B cell (primary cell): ENCODE measurements at regions not wholly inside any gene's neighbourhood (a gene's known extent, or its start where the extent isn't known, plus 50 kb on each side); places are given as distances from the start of the nearest gene placed in this dataset.

Source experiments
- ATAC-seq: fragments of 200-7000 bp; cut with Tn5 transposase; one replicate; pipeline ENCODE4 v1.10.0; 2021; ENCODE audit warnings: low read depth, mild to moderate bottlenecking, moderate number of reproducible peaks, moderate library complexity
- CTCF ChIA-PET: fragments of 350-600 bp; sonication (Branson Sonifier 250); formaldehyde crosslinking; loops from one replicate; lab custom pipeline; 2021; ENCODE audit warnings: antibody characterized with exemption, inconsistent platforms; lab: Charles Lee
- POLR2A ChIA-PET: fragments of 350-600 bp; sonication (Branson Sonifier 250); formaldehyde crosslinking; loops from one replicate; lab custom pipeline; 2021; ENCODE audit warnings: antibody characterized with exemption; lab: Charles Lee
- DNase-seq: peaks from one replicate; pipeline ENCODE4 v3.0.0; 2013
- H2AFZ ChIP-seq: 2 replicates; pipeline ENCODE4 v1.6.1; 2012; ENCODE audit warnings: mild to moderate bottlenecking, low read depth, low read length; ENCODE audit not compliant: insufficient read depth, poor library complexity, severe bottlenecking
- H3K27ac ChIP-seq, 2 donors: 1 replicate in 1 of 2; 2 replicates in 1 of 2; pipeline ENCODE4 v1.5.1; 2012 to 2013; ENCODE audit warnings: low read length in 2 of 2, mild to moderate bottlenecking in 2 of 2, moderate library complexity in 1 of 2
- H3K27me3 ChIP-seq, 4 experiments: fragments of 200-600 bp in 1 of 4; sonication (generic) in 1 of 4; replicated peaks in 1 of 4; 1 replicate in 2 of 4; 2 replicates in 2 of 4; pipeline versions ENCODE4 v1.6.1 to v1.7.0; 2013 to 2016; ENCODE audit warnings: low read length in 3 of 4, mild to moderate bottlenecking in 2 of 4, mixed read lengths in 1 of 4, moderate library complexity in 1 of 4; ENCODE audit not compliant: insufficient read depth in 4 of 4, control insufficient read depth in 3 of 4; ENCODE audit errors: control extremely low read depth in 1 of 4
- H3K36me3 ChIP-seq, 2 experiments: replicated peaks in 1 of 2; 1 replicate in 1 of 2; 2 replicates in 1 of 2; pipeline versions ENCODE4 v1.6.1 to v1.7.1; 2013; ENCODE audit warnings: low read length in 1 of 2; ENCODE audit not compliant: insufficient read depth in 2 of 2, control insufficient read depth in 1 of 2; ENCODE audit errors: control extremely low read depth in 1 of 2, extremely low read depth in 1 of 2
- H3K4me1 ChIP-seq, 2 donors: fragments of 200-600 bp in 1 of 2; sonication (generic) in 1 of 2; 1 replicate in 1 of 2; 2 replicates in 1 of 2; pipeline versions ENCODE4 v1.5.1 to v1.6.1; 2013 to 2017; ENCODE audit warnings: low read length in 2 of 2; ENCODE audit not compliant: control insufficient read depth in 2 of 2, insufficient read depth in 2 of 2
- H3K4me2 ChIP-seq: replicated peaks from 2 replicates; pipeline ENCODE3; 2012; ENCODE audit warnings: mild to moderate bottlenecking, low read depth, low read length; ENCODE audit not compliant: poor library complexity, severe bottlenecking
- H3K4me3 ChIP-seq, 5 experiments: fragments of 200-600 bp in 1 of 5; sonication (generic) in 1 of 5; 1 replicate in 3 of 5; 2 replicates in 2 of 5; pipeline versions ENCODE4 v1.5.1 to v1.7.0; 2011 to 2016; ENCODE audit warnings: low read length in 4 of 5, mild to moderate bottlenecking in 4 of 5, low read depth in 2 of 5, control low read depth in 1 of 5, moderate library complexity in 1 of 5; ENCODE audit not compliant: insufficient read depth in 1 of 5; ENCODE audit errors: control extremely low read depth in 1 of 5, extremely low read depth in 1 of 5
- H3K79me2 ChIP-seq: fragments of 200-600 bp; sonication (generic); one replicate; pipeline ENCODE4 v1.6.0; 2016; ENCODE audit warnings: low read length; ENCODE audit not compliant: control insufficient read depth, insufficient read depth
- H3K9ac ChIP-seq: fragments of 200-600 bp; sonication (generic); 2 replicates; pipeline ENCODE4 v1.6.1; 2017; ENCODE audit warnings: mild to moderate bottlenecking, low read length, moderate library complexity
- H3K9me3 ChIP-seq, 3 donors: one replicate each; pipeline versions ENCODE4 v1.6.1 to v1.7.1; 2013; ENCODE audit warnings: low read length in 2 of 3; ENCODE audit not compliant: control insufficient read depth in 2 of 3, insufficient read depth in 1 of 3; ENCODE audit errors: control extremely low read depth in 1 of 3
- H4K20me1 ChIP-seq: 2 replicates; pipeline ENCODE4 v1.6.0; 2012; ENCODE audit warnings: mild to moderate bottlenecking, low read length; ENCODE audit not compliant: insufficient read depth, control insufficient read depth, poor library complexity, severe bottlenecking
- H3K27ac Mint-ChIP-seq: one replicate; pipeline ENCODE4 v1.8.0; 2021; ENCODE audit warnings: mixed read lengths
- H3K27me3 Mint-ChIP-seq: one replicate; pipeline ENCODE4 v1.8.0; 2021; ENCODE audit warnings: mixed read lengths
- H3K4me1 Mint-ChIP-seq: one replicate; pipeline ENCODE4 v1.8.0; 2021; ENCODE audit warnings: mixed read lengths
- H3K4me3 Mint-ChIP-seq: one replicate; pipeline ENCODE4 v1.8.0; 2021; ENCODE audit warnings: mixed read lengths
- H3K9me3 Mint-ChIP-seq: one replicate; pipeline ENCODE4 v1.8.0; 2022; ENCODE audit warnings: mixed read lengths; ENCODE audit not compliant: insufficient read depth
- CTCF ChIP-seq: fragments of 200-600 bp; IDR thresholded peaks from one replicate; pipeline ENCODE4 v1.8.0; 2022; ENCODE audit warnings: antibody characterized with exemption, mild to moderate bottlenecking
- EZH2 ChIP-seq: IDR thresholded peaks from 2 replicates; pipeline ENCODE4 v1.6.1; 2012; ENCODE audit warnings: borderline replicate concordance, low read depth, mild to moderate bottlenecking, moderate library complexity, low read length; ENCODE audit not compliant: insufficient read depth, poor library complexity, severe bottlenecking
- WGBS: methylation state at CpG from one replicate; pipeline ENCODE4 v1.1.5; 2013; ENCODE audit warnings: missing lambda C conversion rate; ENCODE audit not compliant: insufficient coverage; 5-methylcytosine and 5-hydroxymethylcytosine counted together
- intact Hi-C: fragments of 100-400 bp; cut with micrococcal nuclease; formaldehyde crosslinking; loops from one replicate; pipeline ENCODE4 v1.10.0; 2022

GRCh38 chr4:10816571-10816970, 132.0 kb upstream of the CLNK start:
- H3K9ac ChIP-seq = no peak overlapping the region
- H3K4me1 Mint-ChIP-seq = no peaks in the 10 kb centered on the region
- H3K27ac Mint-ChIP-seq = no peak overlapping the region
- CTCF ChIA-PET = no interaction called here
- no peak for ATAC-seq
- H4K20me1 ChIP-seq = no peaks in the 10 kb centered on the region
- H3K79me2 ChIP-seq = no peaks in the 10 kb centered on the region
- H3K9me3 ChIP-seq = peaks cover 0 to 5% (median 3%) of the 10 kb centered on the region in 3 donors
- no peak overlapping the region for H2AFZ ChIP-seq
- no peaks in the 10 kb centered on the region for H3K27me3 Mint-ChIP-seq
- no peak overlapping the region for H3K4me3 ChIP-seq
- no peaks in the 10 kb centered on the region for H3K4me1 ChIP-seq
- no peak for DNase-seq
- H3K27me3 ChIP-seq = no peaks in the 10 kb centered on the region
- no peak overlapping the region for H3K4me2 ChIP-seq
- H3K27ac ChIP-seq = no peak overlapping the region
- no peak for TF ChIP-seq CTCF
- TF ChIP-seq EZH2 = no peak
- no peak overlapping the region for H3K4me3 Mint-ChIP-seq
- no peaks in the 10 kb centered on the region for H3K36me3 ChIP-seq
- 90% methylated on average over 6 of the region's 8 CpGs for WGBS
- intact Hi-C loops = no loop called here
- no peaks in the 10 kb centered on the region for H3K9me3 Mint-ChIP-seq
- POLR2A ChIA-PET = no interaction called here

- intact Hi-C loops = no loop called here
- peaks cover 0 to 5% (median 3%) of the 10 kb centered on the region in 3 donors for H3K9me3 ChIP-seq
- ATAC-seq = no peak
- no peaks in the 10 kb centered on the region for H4K20me1 ChIP-seq
- ChIA-PET POLR2A (no interaction called here), CTCF (no interaction called here)
- no peak overlapping the region for H3K9ac ChIP-seq
- Mint-ChIP-seq H3K4me3 (no peak overlapping the region), H3K27me3 (no peaks in the 10 kb centered on the region), H3K4me1 (peaks cover 5% of the 10 kb centered on the region), H3K27ac (no peak overlapping the region), H3K9me3 (no peaks in the 10 kb centered on the region)
- no peak overlapping the region for H2AFZ ChIP-seq
- H3K4me3 ChIP-seq = no peak overlapping the region
- H3K27me3 ChIP-seq = no peaks in the 10 kb centered on the region
- no peaks in the 10 kb centered on the region for H3K36me3 ChIP-seq
- no peaks in the 10 kb centered on the region for H3K79me2 ChIP-seq
- no peak for DNase-seq
- peaks cover 0 to under 1% of the 10 kb centered on the region in 2 donors for H3K4me1 ChIP-seq
- TF ChIP-seq EZH2 = no peak
- H3K27ac ChIP-seq = no peak overlapping the region
- no peak overlapping the region for H3K4me2 ChIP-seq
- WGBS = 100% methylated on average over 1 of the region's 4 CpGs
Measured at GRCh38 chr4:10811991-10812390, 127.4 kb upstream of the CLNK start.
